ENCODE measurements at regions not wholly inside any gene's neighbourhood (a gene's known extent, or its start where the extent isn't known, plus 50 kb on each side); places are given as distances from the start of the nearest gene placed in this dataset.

- H3K79me2 ChIP-seq (ENCODE audit: insufficient read depth, low read length) = no peaks in the 10 kb centered on the region
- no peaks in the 10 kb centered on the region for H3K27me3 ChIP-seq (ENCODE audit: low read length)
- H3K36me3 ChIP-seq (ENCODE audit: low read length) = no peaks in the 10 kb centered on the region
- H3F3A ChIP-seq (ENCODE audit: insufficient read depth) = no peaks in the 10 kb centered on the region
- TF ChIP-seq EZH2phosphoT487 (conservative IDR thresholded peaks at IDR 0.05; ENCODE audit: low read length) (no peak), CTCF (IDR thresholded peaks at IDR 0.05; ENCODE audit: insufficient read depth, low read length, poor library complexity, severe bottlenecking) (no peak)
- no peaks in the 10 kb centered on the region for H3K9me2 ChIP-seq (replicated peaks; ENCODE audit: insufficient read depth, low read length)
- H4K20me1 ChIP-seq (ENCODE audit: low read depth, low read length) = no peaks in the 10 kb centered on the region
- H3K4me3 ChIP-seq (ENCODE audit: insufficient read depth, low read length, poor library complexity, severe bottlenecking) = no peak overlapping the region
- no peak overlapping the region for H3K4me2 ChIP-seq (ENCODE audit: low read depth, low read length, poor library complexity, severe bottlenecking)
- H2AFZ ChIP-seq (ENCODE audit: low read depth, low read length, severe bottlenecking) = no peak overlapping the region
- no peaks in the 10 kb centered on the region for H3K9me3 ChIP-seq (ENCODE audit: insufficient read depth, low read length)
- H3K9ac ChIP-seq (ENCODE audit: low read length) = no peak overlapping the region
- no peak overlapping the region for H3K27ac ChIP-seq (ENCODE audit: low read depth, low read length)
These were observed 546.0 kb downstream of the BRD1 start for GRCh38 chr22:49281467-49282340.

GRCh38 chr22:49278340-49278739 lies 549.3 kb downstream of the BRD1 start:
- Histone ChIP-seq H4K20me1 (ENCODE audit: low read depth, low read length) (no peaks in the 10 kb centered on the region), H2AFZ (ENCODE audit: low read depth, low read length, severe bottlenecking) (no peak overlapping the region), H3K27me3 (ENCODE audit: low read length) (no peaks in the 10 kb centered on the region), H3K9me3 (ENCODE audit: insufficient read depth, low read length) (no peaks in the 10 kb centered on the region), H3K36me3 (ENCODE audit: low read length) (no peaks in the 10 kb centered on the region), H3K9me2 (replicated peaks; ENCODE audit: insufficient read depth, low read length) (no peaks in the 10 kb centered on the region), H3F3A (ENCODE audit: insufficient read depth) (no peaks in the 10 kb centered on the region), H3K4me3 (ENCODE audit: insufficient read depth, low read length, poor library complexity, severe bottlenecking) (no peak overlapping the region), H3K79me2 (ENCODE audit: insufficient read depth, low read length) (no peaks in the 10 kb centered on the region), H3K9ac (ENCODE audit: low read length) (no peak overlapping the region), H3K4me2 (ENCODE audit: low read depth, low read length, poor library complexity, severe bottlenecking) (no peak overlapping the region), H3K27ac (ENCODE audit: low read depth, low read length) (no peak overlapping the region)
- TF ChIP-seq EZH2phosphoT487 (conservative IDR thresholded peaks at IDR 0.05; ENCODE audit: low read length) = no peak
- no peak for TF ChIP-seq CTCF (IDR thresholded peaks at IDR 0.05; ENCODE audit: insufficient read depth, low read length, poor library complexity, severe bottlenecking)

- no peak overlapping the region for H3K27ac ChIP-seq (ENCODE audit: low read depth, low read length)
- H3K9me3 ChIP-seq (ENCODE audit: insufficient read depth, low read length) = no peaks in the 10 kb centered on the region
- H3K36me3 ChIP-seq (ENCODE audit: low read length) = no peaks in the 10 kb centered on the region
- H3K27me3 ChIP-seq (ENCODE audit: low read length) = no peaks in the 10 kb centered on the region
- no peak overlapping the region for H3K9ac ChIP-seq (ENCODE audit: low read length)
- no peak overlapping the region for H3K4me3 ChIP-seq (ENCODE audit: insufficient read depth, low read length, poor library complexity, severe bottlenecking)
- no peaks in the 10 kb centered on the region for H3K9me2 ChIP-seq (replicated peaks; ENCODE audit: insufficient read depth, low read length)
- H3F3A ChIP-seq (ENCODE audit: insufficient read depth) = no peaks in the 10 kb centered on the region
- no peaks in the 10 kb centered on the region for H3K79me2 ChIP-seq (ENCODE audit: insufficient read depth, low read length)
- no peaks in the 10 kb centered on the region for H4K20me1 ChIP-seq (ENCODE audit: low read depth, low read length)
- no peak overlapping the region for H3K4me2 ChIP-seq (ENCODE audit: low read depth, low read length, poor library complexity, severe bottlenecking)
- no peak overlapping the region for H2AFZ ChIP-seq (ENCODE audit: low read depth, low read length, severe bottlenecking)
- TF ChIP-seq EZH2phosphoT487 (conservative IDR thresholded peaks at IDR 0.05; ENCODE audit: low read length) = no peak
These were observed 551.1 kb downstream of the BRD1 start for GRCh38 chr22:49276567-49276966.

- Histone ChIP-seq H2AFZ (ENCODE audit: low read depth, low read length, severe bottlenecking) (no peak overlapping the region), H3K9me3 (ENCODE audit: insufficient read depth, low read length) (no peaks in the 10 kb centered on the region), H3K36me3 (ENCODE audit: low read length) (no peaks in the 10 kb centered on the region), H3K27ac (ENCODE audit: low read depth, low read length) (no peak overlapping the region), H3K4me2 (ENCODE audit: low read depth, low read length, poor library complexity, severe bottlenecking) (no peak overlapping the region), H3K79me2 (ENCODE audit: insufficient read depth, low read length) (no peaks in the 10 kb centered on the region), H3K9me2 (replicated peaks; ENCODE audit: insufficient read depth, low read length) (no peaks in the 10 kb centered on the region), H3K27me3 (ENCODE audit: low read length) (no peaks in the 10 kb centered on the region), H3K4me3 (ENCODE audit: insufficient read depth, low read length, poor library complexity, severe bottlenecking) (no peak overlapping the region), H3F3A (ENCODE audit: insufficient read depth) (no peaks in the 10 kb centered on the region), H4K20me1 (ENCODE audit: low read depth, low read length) (no peaks in the 10 kb centered on the region), H3K9ac (ENCODE audit: low read length) (no peak overlapping the region)
- TF ChIP-seq EZH2phosphoT487 (conservative IDR thresholded peaks at IDR 0.05; ENCODE audit: low read length) (no peak), CTCF (IDR thresholded peaks at IDR 0.05; ENCODE audit: insufficient read depth, low read length, poor library complexity, severe bottlenecking) (no peak)
These were observed 552.8 kb downstream of the BRD1 start for GRCh38 chr22:49274754-49275380.
